IMR-90 (cell line): ENCODE measurements at regions not wholly inside any gene's neighbourhood (a gene's known extent, or its start where the extent isn't known, plus 50 kb on each side); places are given as distances from the start of the nearest gene placed in this dataset.

Experiments
- ATAC-seq: fragments of 200-7000 bp; cut with Tn5 transposase; 2 replicates; pipeline ENCODE4 v1.9.1; 2020; ENCODE audit warnings: low read depth, mild to moderate bottlenecking, moderate library complexity
- BruUV-seq: library from RNA; stranded (reverse); fragments of 400-500 nt; replicated peaks from 2 replicates; lab custom pipeline; 2021; lab: Mats Ljungman, UMichigan
- CTCF ChIA-PET: fragments of 300-600 bp; formaldehyde crosslinking; extraction: SDS; loops from one replicate; lab custom pipeline; 2021; ENCODE audit warnings: antibody characterized with exemption; lab: Yijun Ruan, JAX
- POLR2A ChIA-PET: fragments of 300-600 bp; sonication (Branson Sonifier 250); formaldehyde crosslinking; loops from one replicate; lab custom pipeline; 2022; ENCODE audit warnings: antibody characterized with exemption; ENCODE audit not compliant: unreplicated experiment; lab: Charles Lee
- DNase-seq: peaks from one replicate; pipeline ENCODE4 v3.0.0; 2013
- H2AFZ ChIP-seq: replicated peaks from 2 replicates; pipeline ENCODE3; 2013; ENCODE audit warnings: low read length, mild to moderate bottlenecking; ENCODE audit not compliant: poor library complexity
- H2AK5ac ChIP-seq: 2 replicates; pipeline ENCODE4 v1.6.1; 2013; ENCODE audit warnings: low read depth, low read length, inconsistent platforms
- H2AK9ac ChIP-seq: replicated peaks from 2 replicates; pipeline ENCODE3; 2013; ENCODE audit warnings: mild to moderate bottlenecking, low read depth, low read length, moderate library complexity; ENCODE audit not compliant: poor library complexity
- H2BK120ac ChIP-seq: 2 replicates; pipeline ENCODE4 v1.6.1; 2013; ENCODE audit warnings: low read depth, low read length, inconsistent platforms
- H2BK15ac ChIP-seq: 3 replicates; pipeline ENCODE4 v1.6.1; 2013; ENCODE audit warnings: low read depth, low read length, inconsistent platforms
- H2BK20ac ChIP-seq: 2 replicates; pipeline ENCODE4 v1.6.1; 2013; ENCODE audit warnings: low read depth, mild to moderate bottlenecking, inconsistent platforms, low read length, moderate library complexity
- H2BK5ac ChIP-seq: 2 replicates; pipeline ENCODE4 v1.6.1; 2013; ENCODE audit warnings: mild to moderate bottlenecking, low read depth, low read length, inconsistent platforms; ENCODE audit not compliant: poor library complexity, severe bottlenecking
- H3K14ac ChIP-seq: replicated peaks from 2 replicates; pipeline ENCODE4 v1.6.1; 2013; ENCODE audit warnings: low read depth, low read length, inconsistent platforms
- H3K18ac ChIP-seq: 2 replicates; pipeline ENCODE4 v1.6.1; 2013; ENCODE audit warnings: low read depth, low read length, control low read depth
- H3K23ac ChIP-seq: 2 replicates; pipeline ENCODE4 v1.6.1; 2013; ENCODE audit warnings: low read depth, low read length, inconsistent platforms
- H3K27ac ChIP-seq: 2 replicates; pipeline ENCODE4 v1.5.1; 2013; ENCODE audit warnings: mild to moderate bottlenecking, control low read depth, low read length; ENCODE audit not compliant: insufficient read depth
- H3K27me3 ChIP-seq: 2 replicates; pipeline ENCODE4 v1.6.1; 2013; ENCODE audit warnings: low read length; ENCODE audit not compliant: control insufficient read depth, insufficient read depth
- H3K36me3 ChIP-seq: 2 replicates; pipeline ENCODE4 v1.6.1; 2013; ENCODE audit warnings: low read length, mixed read lengths; ENCODE audit not compliant: control insufficient read depth, insufficient read depth
- H3K4ac ChIP-seq: 2 replicates; pipeline ENCODE4 v1.6.1; 2013; ENCODE audit warnings: low read depth, low read length, inconsistent platforms
- H3K4me1 ChIP-seq: 2 replicates; pipeline ENCODE4 v1.6.1; 2013; ENCODE audit warnings: low read length, mixed read lengths; ENCODE audit not compliant: control insufficient read depth, insufficient read depth
- H3K4me2 ChIP-seq: 2 replicates; pipeline ENCODE4 v1.6.1; 2013; ENCODE audit warnings: low read depth, mild to moderate bottlenecking, control low read depth, low read length, moderate library complexity
- H3K4me3 ChIP-seq: 2 replicates; pipeline ENCODE4 v1.5.1; 2013; ENCODE audit warnings: low read depth, mild to moderate bottlenecking, control low read depth, low read length, moderate library complexity; ENCODE audit not compliant: insufficient read depth
- H3K56ac ChIP-seq: 2 replicates; pipeline ENCODE4 v1.6.1; 2013; ENCODE audit warnings: low read length, inconsistent platforms; ENCODE audit not compliant: insufficient read depth; ENCODE audit errors: extremely low read depth
- H3K79me1 ChIP-seq, 2 experiments: 2 replicates each; pipeline ENCODE4 v1.6.1; 2013; ENCODE audit warnings: low read length in 2 of 2, inconsistent platforms in 1 of 2, low read depth in 1 of 2
- H3K9ac ChIP-seq: 2 replicates; pipeline ENCODE4 v1.6.1; 2013; ENCODE audit warnings: low read depth, low read length, control low read depth
- H3K9me1 ChIP-seq: 2 replicates; pipeline ENCODE4 v1.6.1; 2013; ENCODE audit warnings: low read length, inconsistent platforms; ENCODE audit not compliant: insufficient read depth
- H3K9me3 ChIP-seq: 2 replicates; pipeline ENCODE4 v1.6.1; 2013; ENCODE audit warnings: low read length; ENCODE audit not compliant: control insufficient read depth, insufficient read depth
- H4K20me1 ChIP-seq: 2 replicates; pipeline ENCODE4 v1.6.1; 2013; ENCODE audit warnings: low read length, inconsistent platforms; ENCODE audit not compliant: insufficient read depth
- H4K5ac ChIP-seq: 2 replicates; pipeline ENCODE4 v1.6.1; 2013; ENCODE audit warnings: mild to moderate bottlenecking, low read depth, low read length, control low read depth
- H4K8ac ChIP-seq, 2 experiments: 2 replicates each; pipeline ENCODE4 v1.6.1; 2013; ENCODE audit warnings: low read depth in 2 of 2, low read length in 2 of 2, control low read depth in 1 of 2, inconsistent platforms in 1 of 2
- H4K91ac ChIP-seq: 2 replicates; pipeline ENCODE4 v1.6.1; 2013; ENCODE audit warnings: low read depth, low read length, inconsistent platforms; ENCODE audit not compliant: insufficient read depth
- BHLHE40 ChIP-seq: fragments of 150-350 bp; IDR thresholded peaks from 2 replicates; pipeline ENCODE4 v1.6.1; 2016; ENCODE audit warnings: mild to moderate bottlenecking, low read depth, low read length
- CEBPB ChIP-seq: IDR thresholded peaks from 2 replicates; pipeline ENCODE4 v1.6.1; 2012; ENCODE audit warnings: low read depth, low read length, improper control_type of control experiment
- CHD1 ChIP-seq: IDR thresholded peaks from 2 replicates; pipeline ENCODE4 v1.6.1; 2012; ENCODE audit warnings: low read depth, low read length, improper control_type of control experiment
- FOS ChIP-seq: fragments of 150-350 bp; IDR thresholded peaks from 2 replicates; pipeline ENCODE4 v1.6.1; 2016; ENCODE audit warnings: low read depth, low read length
- MAFK ChIP-seq: IDR thresholded peaks from 2 replicates; pipeline ENCODE4 v1.6.1; 2012; ENCODE audit warnings: low read depth, low read length, improper control_type of control experiment
- MAZ ChIP-seq: IDR thresholded peaks from 2 replicates; pipeline ENCODE4 v1.6.1; 2012; ENCODE audit warnings: low read depth, mild to moderate bottlenecking, low read length, improper control_type of control experiment, moderate library complexity, borderline replicate concordance
- MXI1 ChIP-seq: IDR thresholded peaks from 2 replicates; pipeline ENCODE4 v1.6.1; 2012; ENCODE audit warnings: low read depth, mild to moderate bottlenecking, low read length, moderate library complexity, borderline replicate concordance
- NFE2L2 ChIP-seq: fragments of 150-350 bp; IDR thresholded peaks from 2 replicates; pipeline ENCODE4 v1.6.1; 2016; ENCODE audit warnings: low read depth, mild to moderate bottlenecking, low read length
- POLR2A ChIP-seq: IDR thresholded peaks from 2 replicates; pipeline ENCODE4 v1.6.1; 2012; ENCODE audit warnings: mild to moderate bottlenecking, low read depth, low read length
- RAD21 ChIP-seq: IDR thresholded peaks from 2 replicates; pipeline ENCODE4 v1.6.1; 2012; ENCODE audit warnings: low read length, improper control_type of control experiment
- RCOR1 ChIP-seq: IDR thresholded peaks from 2 replicates; pipeline ENCODE4 v1.6.1; 2012; ENCODE audit warnings: mild to moderate bottlenecking, low read length, improper control_type of control experiment; ENCODE audit not compliant: insufficient replicate concordance
- RFX5 ChIP-seq: IDR thresholded peaks from 2 replicates; pipeline ENCODE4 v1.8.0; 2012; ENCODE audit warnings: low read depth, mild to moderate bottlenecking, low read length, moderate library complexity
- SMC3 ChIP-seq: fragments of 150-350 bp; IDR thresholded peaks from 2 replicates; pipeline ENCODE4 v1.6.1; 2016; ENCODE audit warnings: low read depth, mild to moderate bottlenecking, antibody characterized with exemption, low read length, moderate library complexity
- WGBS, 2 experiments: methylation state at CpG; one replicate each; pipeline versions ENCODE4 v1.1.5 to v1.1.7; 2013; ENCODE audit warnings: missing lambda C conversion rate in 2 of 2; ENCODE audit not compliant: insufficient read length in 1 of 2; ENCODE audit errors: extremely low coverage in 2 of 2; 5-methylcytosine and 5-hydroxymethylcytosine counted together
- dilution Hi-C: fragments of 300-500 bp; cut with HindIII; formaldehyde crosslinking; loops from one replicate; pipeline ENCODE4 v1.14.3; 2018; ENCODE audit warnings: low sequenced_read_pairs; ENCODE audit not compliant: unreplicated experiment
- in situ Hi-C: fragments of 300-500 bp; cut with MboI; formaldehyde crosslinking; loops from 3 replicates; pipeline ENCODE4 v1.14.3; 2019; ENCODE audit warnings: low sequenced_read_pairs, inconsistent platforms, mixed read lengths
- intact Hi-C: fragments of 100-400 bp; cut with micrococcal nuclease; formaldehyde crosslinking; loops from 2 replicates; pipeline ENCODE4 v1.10.0; 2022
- TF ChIP-seq, protein P1 (sequence below): conservative IDR thresholded peaks from 2 replicates; pipeline ENCODE4 v1.5.1; 2012; ENCODE audit warnings: mild to moderate bottlenecking, low read depth, low read length, improper control_type of control experiment
- TF ChIP-seq, protein P2 (sequence below): fragments of 150-350 bp; IDR thresholded peaks from 2 replicates; pipeline ENCODE4 v1.6.1; 2016; ENCODE audit warnings: low read depth, mild to moderate bottlenecking, low read length, moderate library complexity, borderline replicate concordance
- TF ChIP-seq, protein P3 (sequence below): fragments of 150-350 bp; IDR thresholded peaks from 2 replicates; pipeline ENCODE4 v1.6.1; 2017; ENCODE audit warnings: mild to moderate bottlenecking, antibody characterized with exemption, low read length, low read depth

DNA sequence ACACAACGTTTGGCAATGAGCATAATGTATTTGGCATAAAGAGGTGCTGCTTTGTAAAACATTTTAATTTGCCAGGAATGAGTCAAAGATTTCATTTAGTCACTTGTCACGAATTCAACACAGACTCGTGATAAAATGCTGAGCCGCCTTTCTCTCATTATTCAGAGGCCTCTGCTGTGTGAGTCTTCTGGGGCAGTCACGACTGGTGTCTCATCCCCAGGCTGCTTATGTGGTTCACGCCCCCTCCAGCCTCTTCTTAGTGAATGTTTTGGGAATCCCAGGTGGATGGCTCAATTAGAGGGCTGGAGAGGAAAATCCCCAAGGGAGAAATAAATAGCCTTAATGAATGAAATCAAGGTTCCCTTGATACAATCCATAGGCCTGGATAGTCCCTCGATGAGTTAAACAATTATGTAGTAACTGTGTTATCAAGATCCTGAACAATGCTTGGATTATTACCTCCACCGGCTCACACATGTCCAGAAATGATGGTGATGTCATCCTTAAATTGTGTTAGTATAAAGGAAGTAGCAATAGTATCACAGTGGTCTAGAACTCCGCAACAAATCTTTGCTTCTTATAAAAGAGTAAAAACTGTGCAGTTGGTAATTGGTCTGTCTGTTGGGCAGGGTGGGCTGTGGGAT, 192.1 kb upstream of the ADAMTS16 start:
- dilution Hi-C loops: no loop called here
- Histone ChIP-seq H2BK5ac (no peak overlapping the region), H3K9ac (no peak overlapping the region), H3K4ac (no peak overlapping the region), H3K79me1 (no peaks in the 10 kb centered on the region), H3K18ac (no peak overlapping the region), H3K4me1 (no peaks in the 10 kb centered on the region), H3K9me3 (peaks cover 17% of the 10 kb centered on the region), H2AFZ (no peak overlapping the region), H2AK5ac (no peak overlapping the region), H3K27me3 (no peaks in the 10 kb centered on the region), H2AK9ac (no peak overlapping the region), H3K14ac (no peak overlapping the region), H2BK120ac (no peak overlapping the region), H2BK20ac (no peak overlapping the region), H2BK15ac (no peak overlapping the region), H3K56ac (no peak overlapping the region), H3K4me2 (no peak overlapping the region), H3K27ac (no peak overlapping the region), H3K23ac (no peak overlapping the region), H4K8ac (no peak overlapping the region), H4K5ac (no peak overlapping the region), H4K91ac (no peak overlapping the region), H3K36me3 (no peaks in the 10 kb centered on the region), H3K9me1 (no peaks in the 10 kb centered on the region), H3K4me3 (no peak overlapping the region), H4K20me1 (no peaks in the 10 kb centered on the region)
- intact Hi-C loops: no loop called here
- no peak for ATAC-seq
- no peak for DNase-seq
- POLR2A ChIA-PET: no interaction called here
- CTCF ChIA-PET: no interaction called here
- 80% methylated on average over 1 of the region's 9 CpGs; no CpG with 5 or more reads in 1 of the 2 experiments for WGBS, 2 experiments
- no TSS peak for BruUV-seq
- in situ Hi-C loops: no loop called here
- TF ChIP-seq POLR2A (no peak), BHLHE40 (no peak), SMC3 (no peak), CEBPB (no peak), MAZ (no peak), NFE2L2 (no peak), FOS (no peak), RCOR1 (no peak), RFX5 (no peak), MXI1 (no peak), CHD1 (no peak), RAD21 (no peak), MAFK (no peak)
- TF ChIP-seq, protein P1, sequence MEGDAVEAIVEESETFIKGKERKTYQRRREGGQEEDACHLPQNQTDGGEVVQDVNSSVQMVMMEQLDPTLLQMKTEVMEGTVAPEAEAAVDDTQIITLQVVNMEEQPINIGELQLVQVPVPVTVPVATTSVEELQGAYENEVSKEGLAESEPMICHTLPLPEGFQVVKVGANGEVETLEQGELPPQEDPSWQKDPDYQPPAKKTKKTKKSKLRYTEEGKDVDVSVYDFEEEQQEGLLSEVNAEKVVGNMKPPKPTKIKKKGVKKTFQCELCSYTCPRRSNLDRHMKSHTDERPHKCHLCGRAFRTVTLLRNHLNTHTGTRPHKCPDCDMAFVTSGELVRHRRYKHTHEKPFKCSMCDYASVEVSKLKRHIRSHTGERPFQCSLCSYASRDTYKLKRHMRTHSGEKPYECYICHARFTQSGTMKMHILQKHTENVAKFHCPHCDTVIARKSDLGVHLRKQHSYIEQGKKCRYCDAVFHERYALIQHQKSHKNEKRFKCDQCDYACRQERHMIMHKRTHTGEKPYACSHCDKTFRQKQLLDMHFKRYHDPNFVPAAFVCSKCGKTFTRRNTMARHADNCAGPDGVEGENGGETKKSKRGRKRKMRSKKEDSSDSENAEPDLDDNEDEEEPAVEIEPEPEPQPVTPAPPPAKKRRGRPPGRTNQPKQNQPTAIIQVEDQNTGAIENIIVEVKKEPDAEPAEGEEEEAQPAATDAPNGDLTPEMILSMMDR: no peak
- TF ChIP-seq, protein P2, sequence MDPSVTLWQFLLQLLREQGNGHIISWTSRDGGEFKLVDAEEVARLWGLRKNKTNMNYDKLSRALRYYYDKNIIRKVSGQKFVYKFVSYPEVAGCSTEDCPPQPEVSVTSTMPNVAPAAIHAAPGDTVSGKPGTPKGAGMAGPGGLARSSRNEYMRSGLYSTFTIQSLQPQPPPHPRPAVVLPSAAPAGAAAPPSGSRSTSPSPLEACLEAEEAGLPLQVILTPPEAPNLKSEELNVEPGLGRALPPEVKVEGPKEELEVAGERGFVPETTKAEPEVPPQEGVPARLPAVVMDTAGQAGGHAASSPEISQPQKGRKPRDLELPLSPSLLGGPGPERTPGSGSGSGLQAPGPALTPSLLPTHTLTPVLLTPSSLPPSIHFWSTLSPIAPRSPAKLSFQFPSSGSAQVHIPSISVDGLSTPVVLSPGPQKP: no peak
- TF ChIP-seq, protein P3, sequence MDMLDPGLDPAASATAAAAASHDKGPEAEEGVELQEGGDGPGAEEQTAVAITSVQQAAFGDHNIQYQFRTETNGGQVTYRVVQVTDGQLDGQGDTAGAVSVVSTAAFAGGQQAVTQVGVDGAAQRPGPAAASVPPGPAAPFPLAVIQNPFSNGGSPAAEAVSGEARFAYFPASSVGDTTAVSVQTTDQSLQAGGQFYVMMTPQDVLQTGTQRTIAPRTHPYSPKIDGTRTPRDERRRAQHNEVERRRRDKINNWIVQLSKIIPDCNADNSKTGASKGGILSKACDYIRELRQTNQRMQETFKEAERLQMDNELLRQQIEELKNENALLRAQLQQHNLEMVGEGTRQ: no peak
